Liver (tissue), 8 donors: ENCODE measurements at regions not wholly inside any gene's neighbourhood (a gene's known extent, or its start where the extent isn't known, plus 50 kb on each side); places are given as distances from the start of the nearest gene placed in this dataset.

ENCODE experiments used
- DNase-seq: peaks from one replicate; pipeline ENCODE4 v3.0.0-alpha.2; 2017; ENCODE audit warnings: low spot score
- H3K27ac ChIP-seq, 2 donors: one replicate each; pipeline ENCODE4 v1.7.0; 2013; ENCODE audit warnings: inconsistent platforms in 2 of 2, low read length in 2 of 2, control low read depth in 1 of 2, low read depth in 1 of 2, mild to moderate bottlenecking in 1 of 2
- H3K27me3 ChIP-seq, 4 donors: one replicate each; pipeline versions ENCODE4 v1.6.1 to v1.7.0; 2013; ENCODE audit warnings: low read length in 3 of 4, inconsistent platforms in 1 of 4, mild to moderate bottlenecking in 1 of 4, moderate library complexity in 1 of 4; ENCODE audit not compliant: control insufficient read depth in 4 of 4, insufficient read depth in 4 of 4
- H3K36me3 ChIP-seq, 4 donors: one replicate each; pipeline versions ENCODE4 v1.6.1 to v1.7.0; 2013; ENCODE audit warnings: low read length in 3 of 4, mild to moderate bottlenecking in 3 of 4, low read depth in 1 of 4, moderate library complexity in 1 of 4; ENCODE audit not compliant: control insufficient read depth in 4 of 4, insufficient read depth in 3 of 4
- H3K4me1 ChIP-seq, 4 donors: one replicate each; pipeline versions ENCODE4 v1.6.1 to v1.7.0; 2013; ENCODE audit warnings: low read length in 3 of 4, mild to moderate bottlenecking in 3 of 4, moderate library complexity in 1 of 4; ENCODE audit not compliant: control insufficient read depth in 4 of 4, insufficient read depth in 4 of 4
- H3K4me3 ChIP-seq, 3 donors: one replicate each; pipeline versions ENCODE4 v1.6.1 to v1.7.0; 2013; ENCODE audit warnings: low read length in 3 of 3, control low read depth in 1 of 3, low read depth in 1 of 3, mild to moderate bottlenecking in 1 of 3
- H3K9ac ChIP-seq, 2 donors: one replicate each; pipeline ENCODE4 v1.7.0; 2013; ENCODE audit warnings: low read length in 2 of 2, mild to moderate bottlenecking in 2 of 2, moderate library complexity in 2 of 2, control low read depth in 1 of 2, low read depth in 1 of 2
- H3K9me3 ChIP-seq, 4 donors: one replicate each; pipeline versions ENCODE4 v1.6.1 to v1.7.0; 2013; ENCODE audit warnings: low read length in 3 of 4; ENCODE audit not compliant: control insufficient read depth in 4 of 4
- ATF3 ChIP-seq: IDR thresholded peaks from 2 replicates; pipeline ENCODE4 v1.6.1; 2016; ENCODE audit warnings: antibody characterized with exemption
- CTCF ChIP-seq: fragments of 150-350 bp; IDR thresholded peaks from 2 replicates; pipeline ENCODE4 v1.5.1; 2017; ENCODE audit warnings: improper control_type of control experiment, low read depth, low read length; ENCODE audit not compliant: missing input control
- EGR1 ChIP-seq, 2 donors: IDR thresholded peaks; 2 replicates each; pipeline ENCODE4 v1.6.1; 2016 to 2018; ENCODE audit warnings: antibody characterized with exemption in 2 of 2, low read depth in 2 of 2
- FOXA1 ChIP-seq: IDR thresholded peaks from 2 replicates; pipeline ENCODE4 v1.6.1; 2016; ENCODE audit warnings: antibody characterized with exemption
- GABPA ChIP-seq, 2 donors: IDR thresholded peaks in 1 of 2; conservative IDR thresholded peaks in 1 of 2; 2 replicates each; pipeline ENCODE4 v1.6.1; 2016; ENCODE audit warnings: antibody characterized with exemption in 2 of 2, mild to moderate bottlenecking in 1 of 2, moderate library complexity in 1 of 2
- HNF4A ChIP-seq, 2 donors: conservative IDR thresholded peaks; 2 replicates each; pipeline ENCODE4 v1.6.1; 2016; ENCODE audit warnings: antibody characterized with exemption in 2 of 2, mild to moderate bottlenecking in 2 of 2
- HNF4G ChIP-seq: IDR thresholded peaks from 2 replicates; pipeline ENCODE4 v1.6.1; 2016; ENCODE audit warnings: antibody characterized with exemption
- JUND ChIP-seq, 2 donors: IDR thresholded peaks; 2 replicates each; pipeline ENCODE4 v1.6.1; 2016; ENCODE audit warnings: antibody characterized with exemption in 2 of 2
- NR2F2 ChIP-seq: IDR thresholded peaks from 2 replicates; pipeline ENCODE4 v1.6.1; 2016; ENCODE audit warnings: antibody characterized with exemption
- RAD21 ChIP-seq, 2 donors: IDR thresholded peaks; 2 replicates each; pipeline ENCODE4 v1.6.1; 2016; ENCODE audit warnings: antibody characterized with exemption in 2 of 2, mild to moderate bottlenecking in 2 of 2
- RXRA ChIP-seq, 2 donors: IDR thresholded peaks; 2 replicates each; pipeline ENCODE4 v1.6.1; 2017 to 2018; ENCODE audit warnings: antibody characterized with exemption in 2 of 2, mild to moderate bottlenecking in 1 of 2
- SP1 ChIP-seq: IDR thresholded peaks from 2 replicates; pipeline ENCODE4 v1.6.1; 2018; ENCODE audit warnings: antibody characterized with exemption, mild to moderate bottlenecking
- TAF1 ChIP-seq: conservative IDR thresholded peaks from 2 replicates; pipeline ENCODE4 v1.6.1; 2016; ENCODE audit warnings: antibody characterized with exemption, mild to moderate bottlenecking
- WGBS: extraction: QIAGEN DNeasy Blood & Tissue Kit; methylation state at CpG from one replicate; pipeline ENCODE4 v1.1.7; 2013; 5-methylcytosine and 5-hydroxymethylcytosine counted together
- TF ChIP-seq, protein P1 (sequence below): IDR thresholded peaks from 2 replicates; pipeline ENCODE4 v1.6.1; 2016; ENCODE audit warnings: antibody characterized with exemption
- TF ChIP-seq, protein P2 (sequence below): IDR thresholded peaks from 2 replicates; pipeline ENCODE4 v1.6.1; 2016; ENCODE audit warnings: antibody characterized with exemption
- TF ChIP-seq, protein P3 (sequence below): IDR thresholded peaks from 2 replicates; pipeline ENCODE4 v1.6.1; 2016; ENCODE audit warnings: antibody characterized with exemption, mild to moderate bottlenecking
- donor health status: healthy.
- donor health status: healthy.
- donor health status: healthy.
- donor health status: healthy.
- donor health status: healthy.

GRCh38 chr3:78279091-78279490, 1239.2 kb downstream of the ROBO2 start:
- Histone ChIP-seq H3K27me3 (no peaks in the 10 kb centered on the region), H3K4me1 (no peaks in the 10 kb centered on the region)

GRCh38 chr3:78281381-78281780, 1241.5 kb downstream of the ROBO2 start:
- WGBS: 76% methylated on average over 6 of the region's 6 CpGs
- H3K4me1 ChIP-seq: no peaks in the 10 kb centered on the region
- no peaks in the 10 kb centered on the region for H3K9me3 ChIP-seq
- no peak overlapping the region for H3K9ac ChIP-seq
- H3K4me3 ChIP-seq: no peak overlapping the region
- no peaks in the 10 kb centered on the region for H3K36me3 ChIP-seq
- H3K27ac ChIP-seq: no peak overlapping the region
- DNase-seq: no peak
- H3K27me3 ChIP-seq: no peaks in the 10 kb centered on the region
- TF ChIP-seq JUND (IDR thresholded peaks at IDR 0.05) (no peak), HNF4G (no peak), NR2F2 (no peak), EGR1 (IDR thresholded peaks at IDR 0.05; ENCODE audit: low read depth in 2 of 2) (no peak), ATF3 (no peak), CTCF (no peak), RXRA (IDR thresholded peaks at IDR 0.05) (no peak), HNF4A (conservative IDR thresholded peaks at IDR 0.05) (no peak), TAF1 (no peak), RAD21 (IDR thresholded peaks at IDR 0.05) (no peak)
- TF ChIP-seq, protein P1, sequence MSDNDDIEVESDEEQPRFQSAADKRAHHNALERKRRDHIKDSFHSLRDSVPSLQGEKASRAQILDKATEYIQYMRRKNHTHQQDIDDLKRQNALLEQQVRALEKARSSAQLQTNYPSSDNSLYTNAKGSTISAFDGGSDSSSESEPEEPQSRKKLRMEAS: no peak
- TF ChIP-seq, protein P2, sequence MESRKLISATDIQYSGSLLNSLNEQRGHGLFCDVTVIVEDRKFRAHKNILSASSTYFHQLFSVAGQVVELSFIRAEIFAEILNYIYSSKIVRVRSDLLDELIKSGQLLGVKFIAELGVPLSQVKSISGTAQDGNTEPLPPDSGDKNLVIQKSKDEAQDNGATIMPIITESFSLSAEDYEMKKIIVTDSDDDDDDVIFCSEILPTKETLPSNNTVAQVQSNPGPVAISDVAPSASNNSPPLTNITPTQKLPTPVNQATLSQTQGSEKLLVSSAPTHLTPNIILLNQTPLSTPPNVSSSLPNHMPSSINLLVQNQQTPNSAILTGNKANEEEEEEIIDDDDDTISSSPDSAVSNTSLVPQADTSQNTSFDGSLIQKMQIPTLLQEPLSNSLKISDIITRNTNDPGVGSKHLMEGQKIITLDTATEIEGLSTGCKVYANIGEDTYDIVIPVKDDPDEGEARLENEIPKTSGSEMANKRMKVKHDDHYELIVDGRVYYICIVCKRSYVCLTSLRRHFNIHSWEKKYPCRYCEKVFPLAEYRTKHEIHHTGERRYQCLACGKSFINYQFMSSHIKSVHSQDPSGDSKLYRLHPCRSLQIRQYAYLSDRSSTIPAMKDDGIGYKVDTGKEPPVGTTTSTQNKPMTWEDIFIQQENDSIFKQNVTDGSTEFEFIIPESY: no peak
- TF ChIP-seq, protein P3, sequence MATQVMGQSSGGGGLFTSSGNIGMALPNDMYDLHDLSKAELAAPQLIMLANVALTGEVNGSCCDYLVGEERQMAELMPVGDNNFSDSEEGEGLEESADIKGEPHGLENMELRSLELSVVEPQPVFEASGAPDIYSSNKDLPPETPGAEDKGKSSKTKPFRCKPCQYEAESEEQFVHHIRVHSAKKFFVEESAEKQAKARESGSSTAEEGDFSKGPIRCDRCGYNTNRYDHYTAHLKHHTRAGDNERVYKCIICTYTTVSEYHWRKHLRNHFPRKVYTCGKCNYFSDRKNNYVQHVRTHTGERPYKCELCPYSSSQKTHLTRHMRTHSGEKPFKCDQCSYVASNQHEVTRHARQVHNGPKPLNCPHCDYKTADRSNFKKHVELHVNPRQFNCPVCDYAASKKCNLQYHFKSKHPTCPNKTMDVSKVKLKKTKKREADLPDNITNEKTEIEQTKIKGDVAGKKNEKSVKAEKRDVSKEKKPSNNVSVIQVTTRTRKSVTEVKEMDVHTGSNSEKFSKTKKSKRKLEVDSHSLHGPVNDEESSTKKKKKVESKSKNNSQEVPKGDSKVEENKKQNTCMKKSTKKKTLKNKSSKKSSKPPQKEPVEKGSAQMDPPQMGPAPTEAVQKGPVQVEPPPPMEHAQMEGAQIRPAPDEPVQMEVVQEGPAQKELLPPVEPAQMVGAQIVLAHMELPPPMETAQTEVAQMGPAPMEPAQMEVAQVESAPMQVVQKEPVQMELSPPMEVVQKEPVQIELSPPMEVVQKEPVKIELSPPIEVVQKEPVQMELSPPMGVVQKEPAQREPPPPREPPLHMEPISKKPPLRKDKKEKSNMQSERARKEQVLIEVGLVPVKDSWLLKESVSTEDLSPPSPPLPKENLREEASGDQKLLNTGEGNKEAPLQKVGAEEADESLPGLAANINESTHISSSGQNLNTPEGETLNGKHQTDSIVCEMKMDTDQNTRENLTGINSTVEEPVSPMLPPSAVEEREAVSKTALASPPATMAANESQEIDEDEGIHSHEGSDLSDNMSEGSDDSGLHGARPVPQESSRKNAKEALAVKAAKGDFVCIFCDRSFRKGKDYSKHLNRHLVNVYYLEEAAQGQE: no peak

More at GRCh38 chr3:78279091-78279490, 1239.2 kb downstream of the ROBO2 start:
- DNase-seq: no peak
- Histone ChIP-seq H3K27ac (no peak overlapping the region), H3K9ac (no peak overlapping the region), H3K9me3 (no peaks in the 10 kb centered on the region), H3K36me3 (no peaks in the 10 kb centered on the region), H3K4me3 (no peak overlapping the region)
- no peak for TF ChIP-seq EGR1 (IDR thresholded peaks at IDR 0.05; ENCODE audit: low read depth in 2 of 2)
- TF ChIP-seq CTCF: no peak
- no peak for TF ChIP-seq GABPA (IDR thresholded peaks at IDR 0.05 in 1 of 2, conservative IDR thresholded peaks at IDR 0.05 in 1 of 2)
- TF ChIP-seq NR2F2: no peak
- TF ChIP-seq, protein P2: no peak
- no peak for TF ChIP-seq HNF4A (conservative IDR thresholded peaks at IDR 0.05)
- no peak for TF ChIP-seq SP1
- TF ChIP-seq FOXA1: no peak
- TF ChIP-seq, protein P1: no peak
- WGBS: 73% methylated on average over 3 of the region's 3 CpGs
